ENCODE measurements at regions not wholly inside any gene's neighbourhood (a gene's known extent, or its start where the extent isn't known, plus 50 kb on each side); places are given as distances from the start of the nearest gene placed in this dataset.

GRCh38 chr5:142508591-142508990 lies 177.3 kb downstream of the FGF1 start:
- DNase-seq (ENCODE audit: low read depth, low spot score) = no peak

- no peak for DNase-seq (ENCODE audit: low read depth, low spot score)
Measured at GRCh38 chr5:142507531-142508372, 178.1 kb downstream of the FGF1 start.

GRCh38 chr5:142506756-142507155 lies 179.1 kb downstream of the FGF1 start:
- no peak for DNase-seq (ENCODE audit: low read depth, low spot score)

GRCh38 chr5:142506046-142506445 lies 179.8 kb downstream of the FGF1 start:
- DNase-seq (ENCODE audit: low read depth, low spot score) = no peak

- no peak for DNase-seq (ENCODE audit: low read depth, low spot score)
Measured at GRCh38 chr5:142501890-142502289, 177.1 kb upstream of the SPRY4 start.

- no peak for DNase-seq (ENCODE audit: low read depth, low spot score)
Measured at GRCh38 chr5:142500227-142500905, 175.5 kb upstream of the SPRY4 start.

- no peak for DNase-seq (ENCODE audit: low read depth, low spot score)
Measured at GRCh38 chr5:142499591-142500226, 174.9 kb upstream of the SPRY4 start.

GRCh38 chr5:142498298-142498697 lies 173.5 kb upstream of the SPRY4 start:
- no peak for DNase-seq (ENCODE audit: low read depth, low spot score)

- no peak for DNase-seq (ENCODE audit: low read depth, low spot score)
Measured at GRCh38 chr5:142495531-142495930, 170.7 kb upstream of the SPRY4 start.

GRCh38 chr5:142493875-142494518 lies 169.2 kb upstream of the SPRY4 start:
- DNase-seq (ENCODE audit: low read depth, low spot score) = no peak

GRCh38 chr5:142492781-142493281 lies 168.0 kb upstream of the SPRY4 start:
- no peak for DNase-seq (ENCODE audit: low read depth, low spot score)

GRCh38 chr5:142491679-142492078 lies 166.9 kb upstream of the SPRY4 start:
- no peak for DNase-seq (ENCODE audit: low read depth, low spot score)

- no peak for DNase-seq (ENCODE audit: low read depth, low spot score)
Measured at GRCh38 chr5:142491270-142491669, 166.4 kb upstream of the SPRY4 start.

GRCh38 chr5:142486581-142486980 lies 161.8 kb upstream of the SPRY4 start:
- DNase-seq (ENCODE audit: low read depth, low spot score) = no peak

- no peak for DNase-seq (ENCODE audit: low read depth, low spot score)
Measured at GRCh38 chr5:142486020-142486419, 161.2 kb upstream of the SPRY4 start.

- DNase-seq (ENCODE audit: low read depth, low spot score) = no peak
Measured at GRCh38 chr5:142484821-142485387, 160.1 kb upstream of the SPRY4 start.

- no peak for DNase-seq (ENCODE audit: low read depth, low spot score)
Measured at GRCh38 chr5:142482207-142482606, 157.4 kb upstream of the SPRY4 start.

GRCh38 chr5:142481410-142481809 lies 156.6 kb upstream of the SPRY4 start:
- no peak for DNase-seq (ENCODE audit: low read depth, low spot score)

- no peak for DNase-seq (ENCODE audit: low read depth, low spot score)
Measured at GRCh38 chr5:142479854-142480519, 155.2 kb upstream of the SPRY4 start.

- DNase-seq (ENCODE audit: low read depth, low spot score) = no peak
Measured at GRCh38 chr5:142479150-142479549, 154.3 kb upstream of the SPRY4 start.

GRCh38 chr5:142478113-142478512 lies 153.3 kb upstream of the SPRY4 start:
- DNase-seq (ENCODE audit: low read depth, low spot score) = no peak

Data from iPS DF 19.7 (cell line).